ENCODE measurements at regions not wholly inside any gene's neighbourhood (a gene's known extent, or its start where the extent isn't known, plus 50 kb on each side); places are given as distances from the start of the nearest gene placed in this dataset.
"Not testable (repeated sequence)": the region's sequence is repeated elsewhere in the genome, so short reads cannot be mapped to it uniquely, and the experiment has no call there.

- no peak for DNase-seq
Observed at GRCh38 chr20:55678970-55679667, 326.2 kb downstream of the CBLN4 start.

DNA sequence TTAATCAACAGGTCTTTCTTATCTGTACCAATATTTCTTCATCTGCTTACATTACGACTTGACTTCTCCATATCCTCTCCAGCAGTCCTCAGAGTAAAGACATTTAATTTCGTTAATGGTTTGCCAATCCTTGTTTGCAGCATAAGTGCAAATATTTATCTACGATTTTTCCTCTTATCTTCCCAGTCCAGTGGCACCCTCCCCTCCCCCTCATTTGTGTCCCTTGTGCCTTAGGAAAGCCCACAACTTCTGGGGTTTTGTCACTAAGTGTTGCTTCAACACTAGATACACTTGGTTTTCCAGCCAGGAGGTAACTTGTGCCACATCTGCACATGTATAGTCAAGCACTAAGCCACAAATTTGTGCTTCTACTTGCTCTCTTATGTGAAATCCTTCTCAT is 327.2 kb downstream of the CBLN4 start:
- DNase-seq = no peak

DNA sequence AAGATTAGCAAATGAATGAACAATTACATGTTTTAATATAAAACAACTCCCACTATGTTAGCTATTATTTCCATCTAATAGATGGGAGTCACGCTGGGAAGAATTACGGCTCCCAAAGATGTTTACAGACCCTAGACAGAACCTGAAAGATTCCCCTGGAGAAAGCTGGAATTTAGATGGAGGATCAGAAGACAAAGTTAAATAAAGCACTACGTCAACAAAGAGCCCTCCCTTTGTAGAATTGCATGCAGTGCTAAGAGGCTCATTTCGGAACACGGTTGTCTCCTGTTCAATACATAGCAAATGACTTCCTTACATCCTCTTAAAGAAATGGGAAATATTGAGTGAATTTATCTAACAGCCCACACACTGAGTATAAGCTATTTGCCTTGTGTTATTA is 328.3 kb downstream of the CBLN4 start:
- no peak for DNase-seq

GRCh38 chr20:55676097-55676496 is 329.2 kb downstream of the CBLN4 start:
- DNase-seq = no peak

DNA sequence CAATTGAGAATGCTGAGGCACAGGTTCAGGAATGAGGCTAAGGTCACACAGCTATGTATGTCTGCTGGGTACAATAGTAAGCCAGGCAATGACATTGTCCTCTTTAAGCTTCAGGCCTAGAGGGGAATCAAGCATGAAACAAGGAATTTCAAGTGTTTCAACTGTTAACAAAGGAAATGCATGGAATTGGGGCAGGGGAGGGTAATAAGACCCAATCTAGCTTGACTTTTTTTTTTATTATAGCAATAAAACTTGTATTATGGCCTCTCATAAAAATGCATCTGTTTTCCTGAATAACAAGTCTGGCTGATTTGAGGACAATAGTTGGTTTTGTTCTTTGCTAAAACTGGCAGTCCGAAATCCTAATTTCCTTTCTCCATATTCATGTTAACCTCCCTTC is 336.7 kb downstream of the CBLN4 start:
- DNase-seq = no peak

DNA sequence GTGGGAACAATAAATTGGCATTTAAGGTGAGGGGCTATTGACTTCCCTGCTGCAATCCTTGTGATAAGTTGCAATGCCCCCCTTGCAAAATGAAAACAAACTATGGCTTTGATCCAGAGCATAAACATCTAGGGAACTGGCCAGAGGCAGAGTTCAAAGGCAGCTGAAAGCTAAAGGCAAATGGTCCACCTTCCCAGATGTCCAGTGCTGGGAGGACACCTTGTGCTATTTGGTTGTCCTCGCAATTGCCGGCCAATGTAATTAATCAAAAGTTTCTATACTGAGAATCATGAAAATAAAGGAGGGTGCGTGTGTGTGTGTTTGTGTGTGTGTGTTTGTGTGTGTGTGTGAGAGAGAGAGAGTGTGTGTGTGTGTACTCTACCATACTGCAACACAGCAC is 337.4 kb downstream of the CBLN4 start:
- DNase-seq = no peak

- DNase-seq = no peak
Observed at GRCh38 chr20:55667024-55667423, 338.3 kb downstream of the CBLN4 start.

- no peak for DNase-seq
Observed at GRCh38 chr20:55656231-55656775, 349.0 kb downstream of the CBLN4 start.

GRCh38 chr20:55650657-55651360 is 354.5 kb downstream of the CBLN4 start:
- no peak for DNase-seq

DNA sequence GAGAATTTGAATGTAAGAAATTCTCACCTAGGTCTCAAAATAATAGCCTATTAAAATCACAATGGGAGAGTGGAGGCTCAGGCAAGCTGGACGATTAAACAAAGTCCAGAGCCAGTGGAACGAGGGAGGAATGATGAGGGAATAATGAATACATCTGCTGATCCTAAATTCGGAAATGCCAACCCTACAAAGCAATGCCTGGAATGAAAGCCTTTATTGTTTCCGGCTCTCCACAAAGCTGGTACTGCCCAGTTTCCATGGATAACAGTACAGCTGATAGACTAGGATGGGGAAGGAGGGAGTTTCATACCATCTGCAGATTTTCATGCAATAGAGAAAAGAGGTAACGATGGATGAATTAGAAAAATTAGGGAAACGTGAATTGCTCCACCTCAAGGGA is 356.1 kb downstream of the CBLN4 start:
- no peak for DNase-seq

DNA sequence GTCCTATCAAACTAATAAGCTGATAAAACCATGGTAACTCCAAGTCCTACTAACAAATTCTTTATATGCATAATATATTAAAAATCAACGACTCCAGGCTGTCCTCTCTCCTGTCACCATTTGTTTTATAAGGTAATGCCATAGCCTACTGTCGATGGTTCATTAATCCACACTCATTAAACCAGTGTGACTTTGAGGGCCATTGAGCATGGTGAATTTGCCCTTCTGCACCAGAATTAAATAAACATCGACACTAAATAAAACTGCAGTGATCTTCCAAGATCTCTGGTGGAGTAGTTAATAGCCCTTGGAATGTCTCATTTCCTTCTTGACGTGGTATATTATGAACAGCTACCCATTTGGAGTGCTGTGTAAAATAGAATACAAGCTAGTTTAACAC is 358.5 kb downstream of the CBLN4 start:
- DNase-seq = no peak

- no peak for DNase-seq
Observed at GRCh38 chr20:55641497-55641896, 363.8 kb downstream of the CBLN4 start.

DNA sequence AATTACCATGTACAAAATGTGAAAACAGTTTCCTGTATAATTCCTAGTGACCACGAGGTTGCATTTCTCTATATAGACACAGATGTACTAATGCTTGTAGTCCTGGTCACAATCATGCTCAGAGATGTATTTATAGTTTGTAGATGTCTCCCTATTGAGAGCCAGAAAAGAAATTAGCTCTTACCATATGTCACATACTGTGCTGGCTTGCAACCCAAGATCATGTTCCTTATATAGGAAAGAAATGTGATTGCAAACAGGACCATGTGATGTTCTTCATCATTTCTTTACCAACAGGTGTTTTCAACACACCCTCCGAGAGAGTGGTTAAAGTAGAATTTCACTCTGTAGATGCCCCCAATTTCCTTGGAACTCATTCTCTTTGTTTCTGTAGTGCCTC is 369.4 kb downstream of the CBLN4 start:
- no peak for DNase-seq

DNA sequence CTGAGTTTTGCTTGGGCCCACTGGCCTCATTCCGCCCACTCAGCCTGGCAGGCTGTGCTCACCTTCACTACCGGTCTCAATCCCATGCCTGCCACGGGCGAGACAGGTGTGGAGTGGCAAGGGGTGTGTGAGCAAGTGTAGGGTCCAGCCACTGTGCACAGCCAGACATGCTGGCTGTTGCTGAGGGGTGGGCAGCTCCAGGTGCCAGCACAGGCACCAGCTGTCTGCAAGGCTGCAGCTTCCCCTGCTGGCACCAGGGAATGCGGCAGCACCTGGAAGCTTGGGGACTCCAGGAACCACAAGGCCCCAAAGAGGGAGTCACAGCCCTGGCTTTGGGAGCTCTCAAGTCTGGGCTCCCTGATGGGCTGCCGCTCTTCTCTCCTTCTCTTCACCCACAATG is 372.7 kb downstream of the CBLN4 start:
- DNase-seq = no peak

DNA sequence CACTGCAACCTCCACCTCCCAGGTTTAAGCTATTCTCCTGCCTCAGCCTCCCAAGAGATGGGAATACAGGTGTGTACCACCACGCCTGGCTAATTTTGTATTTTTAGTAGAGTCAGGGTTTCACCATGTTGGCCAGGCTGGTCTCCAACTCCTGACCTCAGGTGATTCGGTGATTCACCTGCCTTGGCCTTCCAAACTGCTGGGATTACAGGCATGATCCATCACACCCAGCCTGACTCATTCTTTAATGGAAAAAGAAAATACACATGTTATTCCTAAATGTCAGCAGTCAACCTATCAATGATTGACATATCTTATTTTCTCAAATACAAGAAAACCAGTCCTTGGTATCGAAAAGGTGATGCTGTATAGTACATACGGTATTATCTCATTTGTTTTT is 376.2 kb downstream of the CBLN4 start:
- DNase-seq = not testable (repeated sequence)

DNA sequence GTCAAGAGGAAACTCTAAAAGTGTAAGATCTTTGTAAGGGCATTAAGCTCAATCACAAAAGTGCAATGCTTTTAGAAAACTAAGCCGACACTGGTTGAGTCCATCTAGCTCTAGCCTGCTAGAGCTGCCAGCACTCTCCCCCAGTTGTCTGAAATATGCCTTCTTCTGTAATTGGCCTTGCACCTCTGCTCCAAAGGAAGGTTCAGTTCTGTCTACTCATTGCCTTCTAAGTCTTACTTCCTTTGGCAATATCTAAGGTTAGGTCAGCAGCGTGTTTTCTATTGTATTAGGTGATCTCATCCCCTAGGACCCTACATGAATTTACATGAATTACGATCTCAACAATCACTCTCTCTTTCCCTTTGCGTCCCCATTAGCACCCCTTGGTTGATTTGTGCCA is 378.6 kb downstream of the CBLN4 start:
- no peak for DNase-seq

DNA sequence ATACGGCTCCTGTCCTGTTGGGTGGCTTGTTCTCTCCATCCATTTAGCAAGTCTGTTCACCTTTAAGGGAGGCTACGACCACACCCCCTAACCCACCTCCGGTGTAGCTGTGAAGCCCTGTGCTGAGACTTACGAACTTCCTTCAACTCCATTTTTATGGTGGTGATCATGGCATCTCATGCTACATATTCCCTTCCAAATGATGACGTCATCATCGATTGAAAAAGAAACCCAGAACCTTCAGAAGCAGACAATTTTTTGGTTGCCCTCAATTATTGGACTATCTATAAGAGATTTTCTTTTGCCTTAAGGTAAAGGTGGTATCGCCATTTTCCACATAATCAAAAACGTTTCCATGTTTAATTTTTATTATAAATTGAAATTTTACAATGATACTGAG is 389.0 kb downstream of the CBLN4 start:
- DNase-seq = no peak

DNA sequence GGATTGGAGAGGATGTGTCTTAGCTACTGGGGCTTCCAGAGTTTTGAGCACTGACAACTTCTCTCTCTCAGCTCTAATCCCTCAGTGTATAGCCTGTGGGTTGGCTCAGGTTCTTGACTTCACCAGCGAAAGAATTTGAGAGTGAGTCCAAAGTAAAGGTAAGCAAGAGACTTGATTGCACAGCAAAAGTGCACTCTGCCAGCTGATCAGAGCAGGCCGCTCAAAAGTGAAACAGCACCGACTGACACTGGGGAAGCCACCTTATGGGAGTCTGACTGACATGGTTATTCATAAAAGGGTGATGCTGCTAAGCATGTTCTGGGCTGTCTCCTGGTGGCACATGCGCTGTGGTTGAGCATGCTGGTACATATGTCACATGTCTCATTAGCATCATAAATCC is 389.5 kb downstream of the CBLN4 start:
- no peak for DNase-seq

GRCh38 chr20:55614220-55614757 is 391.0 kb downstream of the CBLN4 start:
- no peak for DNase-seq

DNA sequence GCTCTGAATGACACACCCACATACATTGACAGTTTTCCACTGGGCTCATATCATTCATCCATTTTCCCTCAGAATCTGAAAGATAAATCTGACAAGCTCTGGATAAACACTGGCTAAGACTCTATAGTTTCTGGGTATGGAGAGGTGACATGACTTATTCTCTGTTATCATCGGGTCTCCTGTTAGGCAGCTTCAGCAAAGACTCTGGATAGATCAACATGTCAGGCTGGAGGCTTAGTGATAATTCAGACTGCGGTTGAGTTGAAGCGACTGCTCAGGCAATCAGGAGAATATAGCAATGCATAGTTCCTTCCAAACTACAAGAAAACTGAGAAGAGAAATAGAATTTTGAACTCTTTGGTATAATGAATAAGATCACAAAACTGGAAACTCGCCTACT is 394.6 kb downstream of the CBLN4 start:
- no peak for DNase-seq

DNA sequence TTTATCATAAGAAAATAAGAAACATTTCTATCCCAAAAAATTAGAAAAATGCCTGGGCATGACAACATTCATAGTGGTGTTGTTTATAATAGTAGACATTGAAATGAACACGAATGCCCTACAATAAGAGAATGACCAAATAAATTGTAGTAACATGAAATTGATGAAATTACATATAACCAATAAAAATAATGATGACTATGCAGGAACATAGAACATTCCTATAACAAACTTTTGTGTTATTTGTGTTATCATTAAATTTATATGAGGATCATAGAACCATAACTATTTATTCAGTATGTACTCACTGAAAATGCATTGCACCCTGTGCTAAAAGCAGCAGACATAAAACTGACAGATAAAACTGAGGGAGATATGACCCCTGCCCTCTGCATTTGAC is 399.7 kb downstream of the CBLN4 start:
- DNase-seq = no peak

- no peak for DNase-seq
Observed at GRCh38 chr20:55597526-55597925, 407.8 kb downstream of the CBLN4 start.

GRCh38 chr20:55596431-55596830 is 408.9 kb downstream of the CBLN4 start:
- DNase-seq = no peak

DNA sequence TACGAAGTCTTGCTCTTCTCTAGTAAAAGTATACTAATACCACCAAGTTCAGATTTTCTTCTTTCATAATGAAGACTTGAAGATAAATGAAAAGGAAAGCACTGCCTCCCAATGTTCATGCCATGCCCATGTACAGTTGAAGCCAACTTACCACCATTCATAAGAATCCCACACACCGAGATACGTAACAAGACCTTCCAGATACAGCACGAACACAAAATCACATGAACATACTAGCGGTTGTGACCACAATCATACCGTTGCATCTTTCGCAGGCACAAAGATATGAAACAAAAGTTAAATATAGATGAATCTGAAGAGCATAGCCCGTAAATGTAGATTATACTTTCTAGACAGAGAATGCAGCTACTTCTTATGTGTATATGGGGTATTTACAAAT is 412.5 kb downstream of the CBLN4 start:
- no peak for DNase-seq

Measured in DMS 273 treated with DMSO at 0.1 percent for 48 hours (cell line).